H7 (cell line): ENCODE measurements at regions not wholly inside any gene's neighbourhood (a gene's known extent, or its start where the extent isn't known, plus 50 kb on each side); places are given as distances from the start of the nearest gene placed in this dataset.
"Not testable (repeated sequence)": the region's sequence is repeated elsewhere in the genome, so short reads cannot be mapped to it uniquely, and the experiment has no call there.

Experiments used
- DNase-seq: peaks from one replicate; pipeline ENCODE4 v3.0.0; 2012
- H3K27me3 ChIP-seq: 2 replicates; pipeline ENCODE4 v1.6.0; 2011; ENCODE audit warnings: mild to moderate bottlenecking, low read length; ENCODE audit not compliant: control insufficient read depth, insufficient read depth
- H3K36me3 ChIP-seq: replicated peaks from 2 replicates; pipeline ENCODE4 v1.5.1; 2011; ENCODE audit warnings: low read length; ENCODE audit not compliant: control insufficient read depth, insufficient read depth
- H3K4me3 ChIP-seq: 2 replicates; pipeline ENCODE4 v1.5.1; 2011; ENCODE audit warnings: low read depth, mild to moderate bottlenecking, control low read depth, low read length, moderate library complexity; ENCODE audit not compliant: insufficient read depth

DNA sequence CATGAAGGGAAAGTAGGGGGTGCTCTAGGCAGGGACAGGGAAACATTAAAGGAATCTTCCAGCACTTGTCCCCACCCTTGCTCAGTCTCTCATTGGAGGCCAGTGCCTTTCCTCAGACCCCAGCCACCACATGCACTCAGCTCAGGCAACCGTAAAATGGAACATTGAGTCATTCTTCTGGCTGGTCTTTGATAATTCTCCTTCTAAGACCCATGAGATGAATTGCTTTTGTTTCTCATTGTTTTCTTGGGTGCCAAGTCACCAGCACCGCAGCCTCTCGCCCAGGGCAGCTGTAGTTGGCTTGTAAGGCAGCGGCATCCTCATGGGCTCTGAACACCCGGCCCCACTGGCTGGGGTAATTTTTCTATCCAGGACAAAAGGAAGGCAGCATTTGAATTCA, 108.2 kb downstream of the PHETA1 start:
- no peak for DNase-seq

DNA sequence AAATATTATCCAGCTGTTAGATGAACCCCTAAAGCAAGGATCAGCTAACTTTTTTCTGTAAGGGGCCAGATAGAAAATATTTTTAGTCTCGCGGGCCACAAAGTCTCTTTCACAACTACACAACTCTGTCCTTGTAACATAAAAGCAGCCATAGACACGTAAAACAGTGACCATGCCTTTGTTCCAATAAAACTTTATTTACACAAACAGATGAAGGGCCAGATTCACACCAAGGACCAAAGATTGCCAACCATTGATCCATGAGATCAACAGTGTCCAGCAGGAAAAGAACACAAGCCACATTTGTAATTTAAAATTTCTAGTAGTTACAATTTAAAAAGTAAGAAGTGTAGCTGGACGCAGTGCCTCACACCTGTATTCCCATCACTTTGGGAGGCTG, 109.7 kb downstream of the PHETA1 start:
- DNase-seq, result no peak
- H3K36me3 ChIP-seq, result no peaks in the 10 kb centered on the region
- no peak overlapping the region for H3K4me3 ChIP-seq
- no peaks in the 10 kb centered on the region for H3K27me3 ChIP-seq

More for the DNA sequence above, 108.2 kb downstream of the PHETA1 start:
- Histone ChIP-seq H3K36me3 (no peaks in the 10 kb centered on the region), H3K4me3 (no peak overlapping the region), H3K27me3 (no peaks in the 10 kb centered on the region)

DNA sequence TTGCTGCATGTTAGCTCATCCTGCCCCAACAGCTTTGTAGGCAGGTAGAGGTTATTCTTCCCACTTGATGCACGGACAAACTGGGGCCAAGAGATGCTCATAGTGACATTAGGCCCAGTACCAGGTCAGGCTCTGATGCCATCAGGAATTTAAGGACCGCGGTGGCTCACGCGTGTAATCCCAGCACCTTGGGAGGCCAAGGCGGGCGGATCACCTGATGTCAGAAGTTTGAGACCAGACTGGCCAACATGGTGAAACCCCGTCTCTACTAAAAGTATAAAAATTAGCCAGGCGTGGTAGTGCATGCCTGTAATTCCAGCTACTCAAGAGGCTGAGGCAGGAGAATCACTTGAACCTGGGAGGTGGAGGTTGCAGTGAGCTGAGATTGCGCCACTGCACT, 110.8 kb downstream of the PHETA1 start:
- not testable (repeated sequence) for DNase-seq, H3K36me3 ChIP-seq, H3K27me3 ChIP-seq, H3K4me3 ChIP-seq

DNA sequence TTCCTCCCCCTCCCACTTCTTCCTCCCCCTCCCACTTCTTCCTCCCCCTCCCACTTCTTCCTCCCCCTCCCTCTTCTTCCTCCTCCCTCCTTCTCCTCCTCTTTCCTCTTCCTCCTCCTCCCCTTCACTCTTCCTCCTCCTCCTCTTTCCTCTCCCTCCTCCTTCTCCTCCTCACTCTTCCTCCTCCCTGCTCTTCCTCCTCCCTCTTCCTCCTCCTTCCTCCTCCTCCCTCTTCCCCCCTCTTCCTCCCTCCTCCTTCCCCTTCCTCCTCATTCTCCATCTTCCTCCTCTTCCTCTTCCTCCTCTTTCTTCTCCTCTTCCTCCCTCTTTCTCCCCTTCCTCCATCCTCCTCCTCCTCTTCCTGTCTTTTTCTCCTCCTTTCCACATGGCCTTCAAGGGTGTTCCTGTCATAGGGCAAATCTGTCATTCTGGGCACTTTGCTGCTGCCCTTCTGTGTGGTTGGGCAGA, 111.4 kb downstream of the PHETA1 start:
- no peak for DNase-seq
- Histone ChIP-seq H3K4me3 (no peak overlapping the region), H3K36me3 (no peaks in the 10 kb centered on the region), H3K27me3 (no peaks in the 10 kb centered on the region)

DNA sequence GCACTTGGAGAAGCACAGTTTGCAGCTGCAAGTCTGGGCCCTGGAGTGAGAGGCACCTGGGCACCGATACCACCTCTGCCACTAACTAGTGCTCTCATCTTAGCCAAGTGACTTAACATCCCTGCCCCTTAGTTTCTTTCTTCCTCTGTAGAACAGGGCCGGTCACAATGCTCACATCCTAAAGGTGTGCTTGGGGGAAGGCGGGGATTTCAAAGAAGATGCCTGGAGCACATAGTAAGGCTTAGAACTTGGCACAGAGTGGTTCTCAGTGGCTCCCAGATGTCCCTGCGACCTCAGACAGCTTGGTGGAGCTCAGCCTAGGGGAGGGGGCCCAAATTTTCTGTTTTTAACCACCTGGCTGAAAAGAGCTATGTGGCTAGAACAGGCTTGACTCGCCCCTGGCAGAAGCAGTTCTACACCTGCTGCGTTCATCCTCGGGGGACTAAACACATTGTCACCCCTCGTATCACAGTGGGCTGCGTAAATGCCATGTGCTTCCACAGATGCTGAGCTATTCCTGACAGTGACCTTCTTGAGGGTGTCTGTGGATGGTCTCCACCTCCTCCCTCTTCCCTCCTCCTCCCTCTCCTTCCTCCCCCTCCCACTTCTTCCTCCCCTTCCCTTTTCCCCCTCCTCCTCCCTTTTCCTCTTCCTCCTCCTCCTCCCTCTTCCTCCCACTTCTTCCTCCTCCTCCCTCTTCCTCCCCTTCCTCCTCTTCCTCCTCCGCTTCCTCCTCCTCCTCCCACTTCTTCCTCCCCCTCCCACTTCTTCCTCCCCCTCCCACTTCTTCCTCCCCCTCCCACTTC, 112.1 kb downstream of the PHETA1 start:
- no peak for DNase-seq
- no peak overlapping the region for H3K4me3 ChIP-seq
- H3K36me3 ChIP-seq, result no peaks in the 10 kb centered on the region
- no peaks in the 10 kb centered on the region for H3K27me3 ChIP-seq

DNA sequence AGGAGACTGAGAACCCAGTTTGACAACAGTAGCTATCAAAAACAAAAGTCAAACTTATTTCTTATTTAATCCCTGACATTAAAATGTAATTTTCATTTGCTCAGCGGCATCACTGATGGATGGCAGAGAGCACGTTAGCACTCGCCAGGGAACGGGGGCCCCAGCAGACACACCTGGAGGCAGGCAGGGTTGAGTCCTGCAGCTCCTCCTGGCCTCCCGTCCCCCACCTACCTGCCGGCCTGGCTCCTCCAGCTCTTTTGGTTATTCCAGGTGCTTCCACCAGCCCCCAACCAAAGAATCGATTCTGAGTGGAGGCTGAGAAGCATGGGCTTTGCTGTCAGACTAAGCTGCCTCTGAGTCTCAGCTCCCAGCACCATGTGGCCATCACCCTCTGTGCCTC, 113.6 kb downstream of the PHETA1 start:
- DNase-seq, result no peak
- no peaks in the 10 kb centered on the region for H3K36me3 ChIP-seq
- H3K4me3 ChIP-seq, result no peak overlapping the region
- no peaks in the 10 kb centered on the region for H3K27me3 ChIP-seq

DNA sequence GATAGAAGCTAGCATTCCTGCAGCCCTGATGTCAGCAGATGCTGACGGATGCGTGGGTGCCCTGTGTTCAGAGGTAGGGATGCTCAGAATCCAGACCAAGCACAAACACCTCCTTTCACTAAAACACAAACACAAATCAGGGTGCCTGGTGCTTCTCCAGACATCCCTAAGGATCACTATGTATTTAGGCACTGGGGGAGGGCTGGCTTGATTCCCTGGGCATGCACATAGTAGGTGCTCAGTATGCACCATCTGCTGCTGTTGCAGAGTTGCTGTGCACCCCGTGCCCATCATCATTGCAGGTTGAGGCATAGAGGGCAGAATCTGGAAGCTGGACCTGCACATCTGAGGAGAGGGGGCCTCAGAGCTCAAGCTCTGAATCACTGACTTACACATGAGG, 114.8 kb downstream of the PHETA1 start:
- no peak for DNase-seq

DNA sequence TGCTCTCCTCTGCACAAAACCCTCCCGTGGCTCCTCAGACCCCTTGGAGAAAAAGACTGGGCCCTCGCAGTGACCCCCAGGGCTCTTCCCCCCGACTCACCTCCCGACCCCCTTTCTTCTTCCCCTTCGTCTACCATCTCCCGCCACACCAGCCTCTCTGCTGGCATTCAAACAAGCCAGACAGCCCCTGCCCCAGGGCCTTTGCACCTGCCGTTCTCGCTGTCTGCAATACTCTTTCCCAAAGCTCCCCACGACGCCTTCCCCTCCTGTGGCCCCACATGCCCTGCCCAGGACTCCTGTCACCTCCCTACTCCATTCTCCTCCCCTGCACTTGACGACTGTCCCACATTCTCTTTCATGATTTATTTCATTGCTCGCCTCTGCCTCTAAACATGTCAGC, 115.7 kb downstream of the PHETA1 start:
- Histone ChIP-seq H3K36me3 (no peaks in the 10 kb centered on the region), H3K27me3 (no peaks in the 10 kb centered on the region), H3K4me3 (no peak overlapping the region)
- DNase-seq, result no peak

More for the DNA sequence above, 114.8 kb downstream of the PHETA1 start:
- H3K4me3 ChIP-seq, result no peak overlapping the region
- H3K27me3 ChIP-seq, result no peaks in the 10 kb centered on the region
- no peaks in the 10 kb centered on the region for H3K36me3 ChIP-seq

DNA sequence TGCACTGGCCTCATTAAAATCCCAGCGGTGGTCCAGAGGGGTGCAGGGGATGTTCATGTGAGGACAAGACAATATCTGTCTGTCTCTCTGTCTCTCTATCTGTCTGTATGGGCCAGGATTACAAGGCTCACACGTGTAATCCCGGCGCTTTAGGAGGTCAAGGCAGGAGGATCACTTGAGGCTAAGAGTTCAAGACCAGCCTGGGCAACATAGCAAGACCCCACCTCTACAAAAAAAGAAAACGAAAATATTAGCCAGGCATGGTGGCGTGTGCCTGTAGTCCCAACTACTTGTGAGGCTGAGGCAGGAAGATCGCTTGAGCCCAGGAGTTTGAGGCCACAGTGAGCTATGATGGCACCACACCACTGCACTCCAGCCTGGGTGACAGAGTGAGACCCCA, 117.1 kb downstream of the PHETA1 start:
- DNase-seq, result no peak
- H3K27me3 ChIP-seq, result no peaks in the 10 kb centered on the region
- H3K36me3 ChIP-seq, result no peaks in the 10 kb centered on the region
- no peak overlapping the region for H3K4me3 ChIP-seq

DNA sequence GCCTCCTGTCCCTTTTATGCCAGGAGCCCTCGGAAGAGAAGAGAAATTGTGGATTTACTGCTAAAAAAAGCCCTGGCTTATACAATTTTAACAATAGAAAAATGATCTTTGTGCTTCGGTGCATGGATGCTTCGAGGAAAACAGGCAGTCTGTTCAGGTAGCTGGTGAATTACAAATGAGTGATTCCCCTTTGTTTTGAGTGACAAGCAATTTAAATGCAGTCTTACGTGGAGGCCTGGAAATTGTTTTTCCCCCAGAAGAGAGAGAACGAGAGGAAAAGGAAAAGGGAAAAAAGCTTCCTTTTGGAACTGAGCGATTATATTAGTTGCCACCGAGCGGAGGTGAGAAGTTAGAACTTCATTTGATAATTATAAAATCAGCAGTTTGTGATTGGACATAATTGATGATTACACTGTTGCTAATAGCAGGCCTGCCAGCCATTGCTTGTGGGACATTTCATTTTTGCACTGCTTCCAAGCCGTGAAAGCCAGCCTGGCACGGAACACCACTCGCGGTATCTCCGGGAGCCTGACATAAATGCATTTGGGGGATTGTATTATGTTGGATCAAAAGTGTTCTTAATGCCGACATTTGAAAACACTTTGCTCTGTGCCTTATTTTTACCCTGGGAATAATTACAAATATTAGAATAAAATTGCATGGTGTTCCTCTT, 117.7 kb downstream of the PHETA1 start:
- Histone ChIP-seq H3K36me3 (no peaks in the 10 kb centered on the region), H3K27me3 (no peaks in the 10 kb centered on the region), H3K4me3 (no peak overlapping the region)
- no peak for DNase-seq

DNA sequence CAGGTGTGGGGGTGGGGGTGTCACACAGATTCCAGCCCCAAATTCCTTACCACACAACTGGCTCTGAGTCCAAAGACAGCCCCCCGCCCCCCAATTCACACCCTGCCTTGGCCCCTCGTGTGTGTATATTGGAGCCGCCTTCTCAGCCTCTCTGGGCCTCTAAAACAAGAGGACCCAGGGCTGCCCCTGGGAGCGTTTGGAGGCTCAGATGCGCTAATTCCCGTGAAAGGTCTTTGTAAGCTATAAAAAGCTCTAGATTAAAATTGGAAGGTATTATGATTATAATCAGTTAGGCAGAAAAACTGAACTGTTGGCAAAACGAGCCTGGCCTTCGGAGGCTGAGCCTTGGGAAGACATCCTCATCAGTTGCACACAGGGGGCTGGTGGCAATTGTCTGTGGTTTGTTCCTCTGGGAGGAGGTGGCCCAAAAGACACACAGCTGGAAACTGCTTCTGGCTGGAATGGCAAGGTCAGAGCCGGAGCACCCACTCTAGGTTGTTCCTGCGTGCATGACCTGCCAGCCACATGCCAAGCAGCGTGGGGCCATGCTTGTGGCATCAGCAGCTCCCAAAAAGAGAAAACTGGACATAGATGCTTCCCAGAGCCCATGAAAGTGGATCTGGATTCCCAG, 118.5 kb downstream of the PHETA1 start:
- no peaks in the 10 kb centered on the region for H3K36me3 ChIP-seq
- no peak overlapping the region for H3K4me3 ChIP-seq
- H3K27me3 ChIP-seq, result no peaks in the 10 kb centered on the region
- DNase-seq, result no peak

DNA sequence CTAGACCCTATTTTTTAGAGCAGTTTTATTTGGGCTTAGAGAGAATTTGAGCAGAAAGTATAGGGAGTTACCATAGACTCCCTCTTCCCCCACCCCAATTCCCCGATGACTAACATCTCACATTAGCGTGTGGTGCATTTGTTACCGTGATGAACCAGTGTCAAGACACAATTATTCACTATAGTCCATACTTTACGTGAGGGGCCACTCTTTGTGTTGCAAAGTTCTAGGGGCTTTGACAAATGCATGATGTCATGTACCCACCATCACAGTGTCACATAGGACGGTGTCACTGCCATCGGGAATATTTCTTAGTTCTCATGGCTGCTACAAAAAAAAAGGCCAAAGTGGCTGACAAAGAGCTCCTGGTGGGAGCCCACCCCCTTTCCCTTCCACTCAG, 119.1 kb downstream of the PHETA1 start:
- no peaks in the 10 kb centered on the region for H3K36me3 ChIP-seq
- DNase-seq, result no peak
- no peak overlapping the region for H3K4me3 ChIP-seq
- no peaks in the 10 kb centered on the region for H3K27me3 ChIP-seq

DNA sequence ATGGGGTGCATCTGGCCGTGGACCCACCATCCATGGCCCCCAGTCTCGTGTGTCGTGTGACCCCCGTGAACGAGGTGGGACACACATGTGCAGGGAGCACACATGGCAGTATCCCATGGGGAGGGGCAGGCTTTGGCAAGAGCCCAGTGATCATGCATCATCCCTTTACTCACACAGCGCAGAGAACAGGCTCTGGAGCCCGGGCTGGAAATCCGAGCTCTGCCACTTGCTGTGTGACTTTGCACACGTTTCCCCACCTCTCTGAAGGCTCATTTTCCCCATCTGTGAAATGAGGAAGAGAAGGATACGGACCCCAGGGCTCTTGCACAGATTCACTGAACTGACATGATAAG, 119.9 kb downstream of the PHETA1 start:
- no peaks in the 10 kb centered on the region for H3K27me3 ChIP-seq
- H3K36me3 ChIP-seq, result no peaks in the 10 kb centered on the region
- DNase-seq, result no peak
- no peak overlapping the region for H3K4me3 ChIP-seq

DNA sequence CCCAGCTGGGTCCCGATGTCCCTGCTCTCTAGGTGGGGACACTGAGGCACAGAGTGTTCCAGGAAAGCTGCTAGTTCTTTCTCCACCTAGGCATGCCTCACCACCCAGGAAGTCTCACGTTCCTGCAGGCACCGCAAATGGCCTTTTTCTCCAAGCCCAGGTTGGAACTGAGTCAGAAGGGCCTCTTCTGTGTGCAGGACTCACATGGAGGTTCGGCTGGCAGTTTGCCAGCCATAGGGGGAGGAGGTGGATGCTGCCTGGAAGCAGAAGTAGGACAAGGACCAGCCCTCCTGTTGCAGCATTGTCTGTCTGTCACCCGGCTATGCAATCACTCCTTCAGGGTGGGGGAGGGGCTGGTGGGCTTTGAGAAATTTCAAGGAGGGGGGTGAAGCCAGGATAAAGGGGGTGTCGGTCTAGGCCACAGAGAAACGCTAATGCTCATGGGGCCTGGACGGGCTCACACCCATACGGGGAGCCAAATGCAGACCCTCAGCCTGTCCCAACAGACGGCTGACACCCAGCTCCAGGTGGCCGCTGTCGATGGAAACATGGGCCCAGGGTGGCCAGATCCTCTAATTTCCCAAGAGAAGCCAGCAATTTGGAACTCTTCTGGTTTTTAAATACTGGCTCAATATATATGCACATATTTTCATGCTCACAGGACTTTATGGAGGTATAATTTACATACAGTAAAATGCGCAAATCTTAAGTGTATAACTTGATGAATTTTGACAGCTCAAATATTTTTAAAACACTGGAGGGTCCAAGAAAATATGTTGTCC, 120.5 kb downstream of the PHETA1 start:
- no peaks in the 10 kb centered on the region for H3K27me3 ChIP-seq
- DNase-seq, result no peak
- H3K36me3 ChIP-seq, result no peaks in the 10 kb centered on the region
- no peak overlapping the region for H3K4me3 ChIP-seq
